ENCODE measurements at regions not wholly inside any gene's neighbourhood (a gene's known extent, or its start where the extent isn't known, plus 50 kb on each side); places are given as distances from the start of the nearest gene placed in this dataset.

GRCh38 chr5:23579566-23579965 lies 72.2 kb downstream of the PRDM9 start:
- Histone ChIP-seq H3K9me3 (peaks cover 6% of the 10 kb centered on the region), H3K4me3 (no peak overlapping the region), H3K36me3 (ENCODE audit: low read depth) (no peaks in the 10 kb centered on the region), H3K4me1 (ENCODE audit: low read depth) (no peaks in the 10 kb centered on the region)
- ATAC-seq (no peak), DNase-seq (no peak)
- TF ChIP-seq CTCF (IDR thresholded peaks at IDR 0.05): no peak
- intact Hi-C loops (cut with DNase I, micrococcal nuclease): no loop called here

GRCh38 chr5:23583081-23583480 lies 75.7 kb downstream of the PRDM9 start:
- ATAC-seq (no peak), DNase-seq (no peak)
- no peak for TF ChIP-seq CTCF (IDR thresholded peaks at IDR 0.05)
- Histone ChIP-seq H3K36me3 (ENCODE audit: low read depth) (no peaks in the 10 kb centered on the region), H3K9me3 (peaks cover 2% of the 10 kb centered on the region), H3K4me3 (no peak overlapping the region), H3K4me1 (ENCODE audit: low read depth) (no peaks in the 10 kb centered on the region)
- intact Hi-C loops (cut with DNase I, micrococcal nuclease): no loop called here

- H3K4me1 ChIP-seq (ENCODE audit: low read depth): no peaks in the 10 kb centered on the region
- TF ChIP-seq CTCF (IDR thresholded peaks at IDR 0.05): no peak
- H3K36me3 ChIP-seq (ENCODE audit: low read depth): no peaks in the 10 kb centered on the region
- H3K9me3 ChIP-seq: peaks cover 2% of the 10 kb centered on the region
- no peak for DNase-seq
- ATAC-seq: no peak
- no peak overlapping the region for H3K4me3 ChIP-seq
- intact Hi-C loops (cut with DNase I, micrococcal nuclease): no loop called here
Observed at GRCh38 chr5:23588841-23589326, 81.5 kb downstream of the PRDM9 start.

- Histone ChIP-seq H3K9me3 (peaks cover 2% of the 10 kb centered on the region), H3K4me1 (ENCODE audit: low read depth) (no peaks in the 10 kb centered on the region), H3K4me3 (no peak overlapping the region), H3K36me3 (ENCODE audit: low read depth) (no peaks in the 10 kb centered on the region)
- TF ChIP-seq CTCF (IDR thresholded peaks at IDR 0.05): no peak
- intact Hi-C loops (cut with DNase I, micrococcal nuclease): no loop called here
- DNase-seq (no peak), ATAC-seq (no peak)
Observed at GRCh38 chr5:23591250-23591649, 83.8 kb downstream of the PRDM9 start.

- intact Hi-C loops (cut with DNase I, micrococcal nuclease): no loop called here
- H3K4me3 ChIP-seq: no peak overlapping the region
- no peaks in the 10 kb centered on the region for H3K9me3 ChIP-seq
- TF ChIP-seq CTCF (IDR thresholded peaks at IDR 0.05): no peak
- H3K36me3 ChIP-seq (ENCODE audit: low read depth): no peaks in the 10 kb centered on the region
- DNase-seq (no peak), ATAC-seq (no peak)
- H3K4me1 ChIP-seq (ENCODE audit: low read depth): no peaks in the 10 kb centered on the region
Observed at GRCh38 chr5:23606927-23607326, 99.5 kb downstream of the PRDM9 start.

GRCh38 chr5:23612701-23613100 lies 105.3 kb downstream of the PRDM9 start:
- H3K36me3 ChIP-seq (ENCODE audit: low read depth): no peaks in the 10 kb centered on the region
- no peaks in the 10 kb centered on the region for H3K4me1 ChIP-seq (ENCODE audit: low read depth)
- DNase-seq (no peak), ATAC-seq (no peak)
- TF ChIP-seq CTCF (IDR thresholded peaks at IDR 0.05): no peak
- no peak overlapping the region for H3K4me3 ChIP-seq
- intact Hi-C loops (cut with DNase I, micrococcal nuclease): no loop called here
- peaks cover 12% of the 10 kb centered on the region for H3K9me3 ChIP-seq
